Cerebellar nuclear complex (tissue), 1 donor: ENCODE measurements at regions not wholly inside any gene's neighbourhood (a gene's known extent, or its start where the extent isn't known, plus 50 kb on each side); places are given as distances from the start of the nearest gene placed in this dataset.
"Not testable (repeated sequence)": the region's sequence is repeated elsewhere in the genome, so short reads cannot be mapped to it uniquely, and the experiment has no call there.

Source experiments
- DNase-seq, 2 experiments: peaks; one replicate each; lab custom pipeline; 2025; lab: John Stamatoyannopoulos, UW

GRCh38 chr3:106398891-106399600 is 530.2 kb upstream of the CBLB start:
- no peak for DNase-seq

GRCh38 chr3:106399761-106400160 is 530.9 kb upstream of the CBLB start:
- DNase-seq = no peak

GRCh38 chr3:106401666-106402490 is 533.1 kb upstream of the CBLB start:
- no peak for DNase-seq

GRCh38 chr3:106403371-106404145 is 534.7 kb upstream of the CBLB start:
- DNase-seq = no peak

- DNase-seq = no peak
Observed at GRCh38 chr3:106413683-106414082, 544.9 kb upstream of the CBLB start.

- DNase-seq = no peak
Observed at GRCh38 chr3:106420628-106421027, 551.8 kb upstream of the CBLB start.

GRCh38 chr3:106421426-106421825 is 552.6 kb upstream of the CBLB start:
- DNase-seq = no peak

- no peak for DNase-seq
Observed at GRCh38 chr3:106421909-106422308, 553.1 kb upstream of the CBLB start.

- no peak for DNase-seq
Observed at GRCh38 chr3:106423321-106424225, 554.8 kb upstream of the CBLB start.

GRCh38 chr3:106425026-106425425 is 556.2 kb upstream of the CBLB start:
- DNase-seq = no peak

GRCh38 chr3:106425916-106426315 is 557.1 kb upstream of the CBLB start:
- DNase-seq = no peak

- no peak for DNase-seq
Observed at GRCh38 chr3:106428565-106428994, 559.8 kb upstream of the CBLB start.

GRCh38 chr3:106431721-106432120 is 562.9 kb upstream of the CBLB start:
- DNase-seq = no peak

GRCh38 chr3:106435899-106436453 is 567.2 kb upstream of the CBLB start:
- DNase-seq = no peak

GRCh38 chr3:106438887-106439286 is 570.1 kb upstream of the CBLB start:
- DNase-seq = no peak

- no peak for DNase-seq
Observed at GRCh38 chr3:106440672-106441071, 571.9 kb upstream of the CBLB start.

- DNase-seq = no peak
Observed at GRCh38 chr3:106446271-106446670, 577.5 kb upstream of the CBLB start.

GRCh38 chr3:106447723-106448301 is 579.0 kb upstream of the CBLB start:
- DNase-seq = no peak

- DNase-seq = not testable (repeated sequence)
Observed at GRCh38 chr3:106448372-106448966, 579.7 kb upstream of the CBLB start.

GRCh38 chr3:106452096-106452495 is 583.3 kb upstream of the CBLB start:
- no peak for DNase-seq
